Right lobe of liver (tissue), 6 donors: ENCODE measurements at regions not wholly inside any gene's neighbourhood (a gene's known extent, or its start where the extent isn't known, plus 50 kb on each side); places are given as distances from the start of the nearest gene placed in this dataset.

Experiments
- ATAC-seq, 4 donors: fragments of 200-7000 bp; cut with Tn5 transposase; one replicate each; pipeline ENCODE4 v1.9.1; 2020; ENCODE audit warnings: mild to moderate bottlenecking in 4 of 4, moderate library complexity in 4 of 4
- DNase-seq, 3 donors: peaks; one replicate each; pipeline ENCODE4 v3.0.0-alpha.2; 2020
- H3K27ac ChIP-seq, 3 donors: fragments of 200-600 bp; one replicate each; pipeline ENCODE4 v1.8.0; 2022
- H3K27me3 ChIP-seq, 2 donors: fragments of 200-600 bp; one replicate each; pipeline ENCODE4 v1.8.0; 2022
- H3K36me3 ChIP-seq, 4 donors: fragments of 200-600 bp; sonication (generic) in 1 of 4; one replicate each; pipeline versions ENCODE4 v1.5.1 to v1.8.0; 2017 to 2022; ENCODE audit warnings: control low read depth in 1 of 4
- H3K4me1 ChIP-seq, 4 donors: fragments of 200-600 bp; sonication (generic) in 1 of 4; one replicate each; pipeline versions ENCODE4 v1.5.1 to v1.8.0; 2017 to 2022; ENCODE audit warnings: control low read depth in 1 of 4
- H3K4me3 ChIP-seq, 3 donors: fragments of 200-600 bp; one replicate each; pipeline ENCODE4 v1.8.0; 2022
- H3K9me3 ChIP-seq, 4 donors: fragments of 200-600 bp; sonication (generic) in 1 of 4; one replicate each; pipeline versions ENCODE4 v1.5.1 to v1.8.0; 2017 to 2022; ENCODE audit warnings: control low read depth in 1 of 4
- POLR2A ChIP-seq: fragments of 450-650 bp; IDR thresholded peaks from one replicate; pipeline ENCODE4 v1.6.1; 2017; ENCODE audit warnings: antibody characterized with exemption, mild to moderate bottlenecking
- WGBS: methylation state at CpG from one replicate; pipeline ENCODE4 v1.1.6; 2018; ENCODE audit warnings: low coverage, low lambda C conversion rate; ENCODE audit not compliant: insufficient coverage; ENCODE audit errors: missing lambda C conversion rate; 5-methylcytosine and 5-hydroxymethylcytosine counted together
- intact Hi-C, 2 donors: fragments of 100-400 bp; cut with DNase I; formaldehyde crosslinking; loops; one replicate each; pipeline versions ENCODE4 v1.11.2 to v1.14.1; 2022
- TF ChIP-seq, protein P1 (sequence below), 4 donors: fragments of 200-600 bp in 3 of 4; fragments of 450-650 bp in 1 of 4; IDR thresholded peaks; one replicate each; pipeline versions ENCODE4 v1.5.1 to v1.8.0; 2016 to 2022; ENCODE audit warnings: antibody characterized with exemption in 4 of 4, mild to moderate bottlenecking in 2 of 4
- donor health status: DM: no; HTN: yes; CAD: no.
- donor health status: DM: no; HTN: no; CAD: no.
- donor health status: DM: no; HTN: no; CAD: no.
- donor health status: DM: no; HTN: yes; CAD: no.
- donor health status: DM: no; HTN: yes; CAD: no.

DNA sequence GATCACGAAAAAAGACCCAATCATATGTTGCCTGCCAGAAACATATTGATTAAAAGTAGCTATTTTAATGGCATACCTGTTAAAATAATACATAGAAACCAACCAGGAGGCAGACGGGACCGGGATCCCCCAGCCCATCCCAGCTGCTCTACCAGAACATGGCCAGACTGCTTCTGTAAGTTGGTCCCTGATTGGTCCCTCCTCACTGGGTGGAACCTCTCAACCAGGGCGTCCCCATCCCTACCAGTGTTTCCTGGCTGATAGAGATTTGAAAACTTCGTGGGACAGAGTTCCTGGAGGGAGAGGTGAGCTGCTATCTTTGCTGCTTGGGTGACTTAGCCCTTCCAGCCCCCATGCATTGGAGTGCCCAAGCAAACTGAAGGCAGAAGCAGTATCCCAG lies 256.2 kb downstream of the TRAM1L1 start:
- whole genome bisulfite sequencing = 31% methylated on average over 5 of the region's 5 CpGs
- ATAC-seq = no peak
- intact Hi-C loops = no loop called here
- no peak overlapping the region for H3K27ac ChIP-seq
- H3K9me3 ChIP-seq = no peaks in the 10 kb centered on the region
- no peaks in the 10 kb centered on the region for H3K27me3 ChIP-seq
- TF ChIP-seq, protein P1, sequence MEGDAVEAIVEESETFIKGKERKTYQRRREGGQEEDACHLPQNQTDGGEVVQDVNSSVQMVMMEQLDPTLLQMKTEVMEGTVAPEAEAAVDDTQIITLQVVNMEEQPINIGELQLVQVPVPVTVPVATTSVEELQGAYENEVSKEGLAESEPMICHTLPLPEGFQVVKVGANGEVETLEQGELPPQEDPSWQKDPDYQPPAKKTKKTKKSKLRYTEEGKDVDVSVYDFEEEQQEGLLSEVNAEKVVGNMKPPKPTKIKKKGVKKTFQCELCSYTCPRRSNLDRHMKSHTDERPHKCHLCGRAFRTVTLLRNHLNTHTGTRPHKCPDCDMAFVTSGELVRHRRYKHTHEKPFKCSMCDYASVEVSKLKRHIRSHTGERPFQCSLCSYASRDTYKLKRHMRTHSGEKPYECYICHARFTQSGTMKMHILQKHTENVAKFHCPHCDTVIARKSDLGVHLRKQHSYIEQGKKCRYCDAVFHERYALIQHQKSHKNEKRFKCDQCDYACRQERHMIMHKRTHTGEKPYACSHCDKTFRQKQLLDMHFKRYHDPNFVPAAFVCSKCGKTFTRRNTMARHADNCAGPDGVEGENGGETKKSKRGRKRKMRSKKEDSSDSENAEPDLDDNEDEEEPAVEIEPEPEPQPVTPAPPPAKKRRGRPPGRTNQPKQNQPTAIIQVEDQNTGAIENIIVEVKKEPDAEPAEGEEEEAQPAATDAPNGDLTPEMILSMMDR (IDR thresholded peaks at IDR 0.05) = no peak
- TF ChIP-seq POLR2A = no peak
- no peak for DNase-seq
- H3K4me3 ChIP-seq = no peak overlapping the region
- no peaks in the 10 kb centered on the region for H3K4me1 ChIP-seq
- H3K36me3 ChIP-seq = no peaks in the 10 kb centered on the region

DNA sequence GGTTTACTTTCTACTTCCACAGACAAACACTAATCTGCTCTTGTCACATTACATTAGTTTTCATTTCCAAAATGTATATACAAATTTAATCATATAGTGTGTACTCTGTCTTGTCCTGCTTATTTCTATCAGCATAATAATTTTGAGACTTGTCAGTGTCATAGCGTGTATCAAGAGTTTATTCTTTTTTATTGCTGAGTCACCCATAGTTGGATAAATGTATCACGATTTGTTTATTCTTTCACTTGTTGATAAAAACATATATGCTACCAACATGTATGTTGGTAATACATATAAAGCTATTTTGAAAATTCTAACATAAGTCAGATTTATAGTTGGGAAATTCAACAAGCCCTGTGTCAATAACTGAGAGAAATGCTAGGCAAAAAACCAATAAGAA lies 261.2 kb downstream of the TRAM1L1 start:
- no peaks in the 10 kb centered on the region for H3K27me3 ChIP-seq
- DNase-seq (no peak), ATAC-seq (no peak)
- intact Hi-C loops = no loop called here
- H3K4me1 ChIP-seq = no peaks in the 10 kb centered on the region
- H3K9me3 ChIP-seq = no peaks in the 10 kb centered on the region
- TF ChIP-seq, protein P1 (IDR thresholded peaks at IDR 0.05) = no peak
- TF ChIP-seq POLR2A = no peak
- no peaks in the 10 kb centered on the region for H3K36me3 ChIP-seq
- 54% methylated on average over 2 of the region's 2 CpGs for WGBS
- no peak overlapping the region for H3K27ac ChIP-seq
- H3K4me3 ChIP-seq = no peak overlapping the region

DNA sequence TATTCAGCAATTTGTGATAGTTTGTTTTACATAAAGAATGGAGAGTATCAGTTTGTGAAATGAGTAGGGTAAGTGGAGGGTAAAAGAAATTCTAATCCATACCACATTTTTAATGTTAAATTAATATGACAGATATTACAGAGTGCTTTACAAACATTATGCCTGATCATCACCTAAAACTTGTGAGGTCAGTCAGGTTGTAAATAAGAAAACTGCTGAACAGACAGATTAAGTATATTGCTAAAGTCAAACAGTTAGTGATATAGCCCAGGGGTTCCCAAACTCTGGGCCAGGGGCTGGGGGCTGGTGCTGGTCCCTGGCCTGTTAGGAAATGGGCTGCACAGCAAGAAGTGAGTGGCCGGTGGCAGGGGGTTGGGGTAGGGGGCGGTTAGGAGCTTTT lies 273.6 kb downstream of the TRAM1L1 start:
- 33% methylated on average over 1 of the region's 2 CpGs for WGBS
- no peaks in the 10 kb centered on the region for H3K4me1 ChIP-seq
- H3K36me3 ChIP-seq = no peaks in the 10 kb centered on the region
- intact Hi-C loops = no loop called here
- DNase-seq (no peak), ATAC-seq (no peak)
- H3K27me3 ChIP-seq = no peaks in the 10 kb centered on the region
- H3K4me3 ChIP-seq = no peak overlapping the region
- no peaks in the 10 kb centered on the region for H3K9me3 ChIP-seq
- H3K27ac ChIP-seq = no peak overlapping the region
- TF ChIP-seq, protein P1 (IDR thresholded peaks at IDR 0.05) = no peak
- no peak for TF ChIP-seq POLR2A

DNA sequence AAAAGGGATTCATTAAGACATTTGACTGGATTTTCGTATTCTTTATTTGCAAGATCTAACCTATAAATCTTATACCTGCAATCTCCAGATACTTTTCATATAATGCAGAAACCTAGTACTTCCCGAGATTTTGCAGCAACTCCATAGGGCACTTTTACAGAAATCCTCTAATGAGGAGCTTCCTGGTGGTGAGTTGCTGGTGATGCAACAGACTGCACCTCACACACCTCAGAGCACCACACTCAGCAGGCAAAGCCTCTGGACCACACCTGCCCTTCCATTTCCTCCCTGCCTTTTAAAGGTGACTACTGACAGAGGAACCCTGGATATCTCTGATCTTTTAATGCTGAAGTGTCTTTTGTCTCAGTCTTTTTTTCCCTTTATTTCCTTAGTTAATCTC lies 289.4 kb downstream of the TRAM1L1 start:
- H3K27ac ChIP-seq = no peak overlapping the region
- H3K9me3 ChIP-seq = no peaks in the 10 kb centered on the region
- no peak for DNase-seq
- H3K4me3 ChIP-seq = no peak overlapping the region
- H3K27me3 ChIP-seq = peaks cover 0 to 5% of the 10 kb centered on the region in 2 donors
- 25% methylated on average over 2 of the region's 2 CpGs for WGBS
- ATAC-seq = no peak
- intact Hi-C loops = no loop called here
- H3K4me1 ChIP-seq = no peaks in the 10 kb centered on the region
- no peaks in the 10 kb centered on the region for H3K36me3 ChIP-seq
- no peak for TF ChIP-seq POLR2A
- TF ChIP-seq, protein P1 (IDR thresholded peaks at IDR 0.05) = no peak

DNA sequence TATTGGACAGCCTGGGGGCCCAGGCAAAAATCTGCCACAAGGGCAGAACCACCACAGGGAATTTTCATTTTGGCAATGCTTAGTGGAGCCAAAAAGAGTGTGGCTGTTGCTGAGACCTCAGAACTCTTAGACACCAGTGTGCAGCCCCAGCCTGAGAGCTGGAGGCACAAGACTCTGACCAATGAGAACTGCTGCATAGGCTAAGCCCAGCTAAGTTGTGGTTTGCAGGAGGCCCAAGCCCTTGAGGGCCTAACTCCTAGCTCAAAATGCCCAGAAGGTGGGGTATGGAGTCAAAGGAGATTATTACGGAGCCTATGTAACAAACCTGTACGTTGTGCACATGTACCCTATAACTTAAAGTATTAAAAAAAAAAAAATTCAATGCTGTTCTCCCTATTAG lies 296.7 kb downstream of the TRAM1L1 start:
- 86% methylated on average over 2 of the region's 2 CpGs for WGBS

More for the DNA sequence above, 296.7 kb downstream of the TRAM1L1 start:
- H3K9me3 ChIP-seq = peaks cover 0 to 3% (median 0%) of the 10 kb centered on the region in 4 donors
- H3K4me1 ChIP-seq = no peaks in the 10 kb centered on the region
- H3K27me3 ChIP-seq = no peaks in the 10 kb centered on the region
- no peak overlapping the region for H3K4me3 ChIP-seq
- TF ChIP-seq, protein P1 (IDR thresholded peaks at IDR 0.05) = no peak
- TF ChIP-seq POLR2A = no peak
- ATAC-seq (no peak), DNase-seq (no peak)
- no peak overlapping the region for H3K27ac ChIP-seq
- intact Hi-C loops = no loop called here
- no peaks in the 10 kb centered on the region for H3K36me3 ChIP-seq
